ENCODE measurements at regions not wholly inside any gene's neighbourhood (a gene's known extent, or its start where the extent isn't known, plus 50 kb on each side); places are given as distances from the start of the nearest gene placed in this dataset.

DNA sequence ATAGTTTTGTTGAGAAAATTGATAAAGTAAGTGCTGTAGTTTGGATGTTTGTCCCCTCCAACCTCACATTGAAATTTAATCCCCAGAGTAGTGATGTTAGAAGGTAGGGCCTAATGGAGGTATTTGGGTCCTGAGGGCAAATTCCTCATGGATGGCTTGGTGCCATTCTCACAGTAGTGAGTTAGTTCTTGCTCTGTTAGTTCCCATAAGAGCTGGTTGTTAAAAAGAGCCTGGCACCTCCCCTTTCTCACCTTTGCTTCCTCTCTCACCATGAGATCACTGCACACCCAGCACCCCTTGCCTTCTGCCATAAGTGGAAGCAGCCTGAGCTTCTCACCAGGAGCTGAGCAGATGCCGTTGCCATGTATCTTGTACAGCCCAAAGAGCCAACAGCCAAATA lies 354.8 kb upstream of the NFIA start:
- TF ChIP-seq CTCF (IDR thresholded peaks at IDR 0.05; ENCODE audit: insufficient read depth, low read length): no peak
- TF ChIP-seq SPI1 (IDR thresholded peaks at IDR 0.05; ENCODE audit: borderline replicate concordance, low read depth): no peak

Data from HL-60 (cell line).